Ovary (tissue), 3 donors: ENCODE measurements at regions not wholly inside any gene's neighbourhood (a gene's known extent, or its start where the extent isn't known, plus 50 kb on each side); places are given as distances from the start of the nearest gene placed in this dataset.

Experiments used
- CTCF ChIP-seq, 3 donors: fragments of 450-650 bp in 2 of 3; fragments of 200-600 bp in 1 of 3; IDR thresholded peaks; one replicate each; pipeline versions ENCODE4 v1.5.1 to v1.8.0; 2016 to 2022; ENCODE audit warnings: antibody characterized with exemption in 3 of 3, mild to moderate bottlenecking in 1 of 3
- EP300 ChIP-seq: sonication (generic); formaldehyde crosslinking; IDR thresholded peaks from one replicate; pipeline ENCODE4 v1.6.1; 2017; ENCODE audit warnings: antibody characterized with exemption
- POLR2A ChIP-seq: fragments of 450-650 bp; IDR thresholded peaks from one replicate; pipeline ENCODE4 v1.6.1; 2017; ENCODE audit warnings: antibody characterized with exemption, mild to moderate bottlenecking, moderate library complexity
- donor health status: DM: no; HTN: no; CAD: no.

- TF ChIP-seq CTCF (IDR thresholded peaks at IDR 0.05) (no peak), POLR2A (no peak), EP300 (no peak)
Observed at GRCh38 chr2:177141866-177142265, 70.7 kb upstream of the HNRNPA3 start.
